ENCODE measurements at regions not wholly inside any gene's neighbourhood (a gene's known extent, or its start where the extent isn't known, plus 50 kb on each side); places are given as distances from the start of the nearest gene placed in this dataset.
A peak's percentile ranks its signal among the peaks of the same experiment; 100 is the strongest.

GRCh38 chr15:100703032-100703578, 100.7 kb downstream of the ASB7 start:
- no peak for DNase-seq

- no peak for DNase-seq
Observed at GRCh38 chr15:100703671-100704070, 101.3 kb downstream of the ASB7 start.

- DNase-seq = no peak
Observed at GRCh38 chr15:100704281-100705055, 102.1 kb downstream of the ASB7 start.

GRCh38 chr15:100705065-100705464, 102.7 kb downstream of the ASB7 start:
- no peak for DNase-seq

GRCh38 chr15:100705841-100706240, 103.5 kb downstream of the ASB7 start:
- no peak for DNase-seq

GRCh38 chr15:100707229-100707628, 104.8 kb downstream of the ASB7 start:
- DNase-seq = no peak

GRCh38 chr15:100708916-100709315, 106.5 kb downstream of the ASB7 start:
- no peak for DNase-seq

- no peak for DNase-seq
Observed at GRCh38 chr15:100710222-100710621, 107.8 kb downstream of the ASB7 start.

GRCh38 chr15:100710744-100711515, 108.5 kb downstream of the ASB7 start:
- no peak for DNase-seq

- no peak for DNase-seq
Observed at GRCh38 chr15:100711516-100712021, 109.2 kb downstream of the ASB7 start.

- no peak for DNase-seq
Observed at GRCh38 chr15:100712226-100712625, 109.8 kb downstream of the ASB7 start.

- DNase-seq = no peak
Observed at GRCh38 chr15:100713163-100713867, 110.9 kb downstream of the ASB7 start.

GRCh38 chr15:100714034-100714748, 111.8 kb downstream of the ASB7 start:
- no peak for DNase-seq

- DNase-seq = peak; percentile 30
Observed at GRCh38 chr15:100714749-100715342, 112.5 kb downstream of the ASB7 start.

GRCh38 chr15:100715571-100716455, 113.4 kb downstream of the ASB7 start:
- DNase-seq = no peak

GRCh38 chr15:100716456-100717085, 114.2 kb downstream of the ASB7 start:
- DNase-seq = no peak

GRCh38 chr15:100717596-100717995, 115.2 kb downstream of the ASB7 start:
- no peak for DNase-seq

- DNase-seq = no peak
Observed at GRCh38 chr15:100718075-100718980, 115.9 kb downstream of the ASB7 start.

- DNase-seq = no peak
Observed at GRCh38 chr15:100720406-100720967, 118.1 kb downstream of the ASB7 start.

All from DMS79 treated with DMSO at 0.1 percent for 48 hours (cell line).